IMR-90 (cell line): ENCODE measurements at regions not wholly inside any gene's neighbourhood (a gene's known extent, or its start where the extent isn't known, plus 50 kb on each side); places are given as distances from the start of the nearest gene placed in this dataset.

Experiments
- ATAC-seq: fragments of 200-7000 bp; cut with Tn5 transposase; 2 replicates; pipeline ENCODE4 v1.9.1; 2020; ENCODE audit warnings: low read depth, mild to moderate bottlenecking, moderate library complexity
- BruUV-seq: library from RNA; stranded (reverse); fragments of 400-500 nt; replicated peaks from 2 replicates; lab custom pipeline; 2021; lab: Mats Ljungman, UMichigan
- CTCF ChIA-PET: fragments of 300-600 bp; formaldehyde crosslinking; extraction: SDS; loops from one replicate; lab custom pipeline; 2021; ENCODE audit warnings: antibody characterized with exemption; lab: Yijun Ruan, JAX
- POLR2A ChIA-PET: fragments of 300-600 bp; sonication (Branson Sonifier 250); formaldehyde crosslinking; loops from one replicate; lab custom pipeline; 2022; ENCODE audit warnings: antibody characterized with exemption; ENCODE audit not compliant: unreplicated experiment; lab: Charles Lee
- DNase-seq: peaks from one replicate; pipeline ENCODE4 v3.0.0; 2013
- H2AFZ ChIP-seq: replicated peaks from 2 replicates; pipeline ENCODE3; 2013; ENCODE audit warnings: low read length, mild to moderate bottlenecking; ENCODE audit not compliant: poor library complexity
- H2AK5ac ChIP-seq: 2 replicates; pipeline ENCODE4 v1.6.1; 2013; ENCODE audit warnings: low read depth, low read length, inconsistent platforms
- H2AK9ac ChIP-seq: replicated peaks from 2 replicates; pipeline ENCODE3; 2013; ENCODE audit warnings: mild to moderate bottlenecking, low read depth, low read length, moderate library complexity; ENCODE audit not compliant: poor library complexity
- H2BK120ac ChIP-seq: 2 replicates; pipeline ENCODE4 v1.6.1; 2013; ENCODE audit warnings: low read depth, low read length, inconsistent platforms
- H2BK15ac ChIP-seq: 3 replicates; pipeline ENCODE4 v1.6.1; 2013; ENCODE audit warnings: low read depth, low read length, inconsistent platforms
- H2BK20ac ChIP-seq: 2 replicates; pipeline ENCODE4 v1.6.1; 2013; ENCODE audit warnings: low read depth, mild to moderate bottlenecking, inconsistent platforms, low read length, moderate library complexity
- H2BK5ac ChIP-seq: 2 replicates; pipeline ENCODE4 v1.6.1; 2013; ENCODE audit warnings: mild to moderate bottlenecking, low read depth, low read length, inconsistent platforms; ENCODE audit not compliant: poor library complexity, severe bottlenecking
- H3K14ac ChIP-seq: replicated peaks from 2 replicates; pipeline ENCODE4 v1.6.1; 2013; ENCODE audit warnings: low read depth, low read length, inconsistent platforms
- H3K18ac ChIP-seq: 2 replicates; pipeline ENCODE4 v1.6.1; 2013; ENCODE audit warnings: low read depth, low read length, control low read depth
- H3K23ac ChIP-seq: 2 replicates; pipeline ENCODE4 v1.6.1; 2013; ENCODE audit warnings: low read depth, low read length, inconsistent platforms
- H3K27ac ChIP-seq: 2 replicates; pipeline ENCODE4 v1.5.1; 2013; ENCODE audit warnings: mild to moderate bottlenecking, control low read depth, low read length; ENCODE audit not compliant: insufficient read depth
- H3K27me3 ChIP-seq: 2 replicates; pipeline ENCODE4 v1.6.1; 2013; ENCODE audit warnings: low read length; ENCODE audit not compliant: control insufficient read depth, insufficient read depth
- H3K36me3 ChIP-seq: 2 replicates; pipeline ENCODE4 v1.6.1; 2013; ENCODE audit warnings: low read length, mixed read lengths; ENCODE audit not compliant: control insufficient read depth, insufficient read depth
- H3K4ac ChIP-seq: 2 replicates; pipeline ENCODE4 v1.6.1; 2013; ENCODE audit warnings: low read depth, low read length, inconsistent platforms
- H3K4me1 ChIP-seq: 2 replicates; pipeline ENCODE4 v1.6.1; 2013; ENCODE audit warnings: low read length, mixed read lengths; ENCODE audit not compliant: control insufficient read depth, insufficient read depth
- H3K4me2 ChIP-seq: 2 replicates; pipeline ENCODE4 v1.6.1; 2013; ENCODE audit warnings: low read depth, mild to moderate bottlenecking, control low read depth, low read length, moderate library complexity
- H3K4me3 ChIP-seq: 2 replicates; pipeline ENCODE4 v1.5.1; 2013; ENCODE audit warnings: low read depth, mild to moderate bottlenecking, control low read depth, low read length, moderate library complexity; ENCODE audit not compliant: insufficient read depth
- H3K56ac ChIP-seq: 2 replicates; pipeline ENCODE4 v1.6.1; 2013; ENCODE audit warnings: low read length, inconsistent platforms; ENCODE audit not compliant: insufficient read depth; ENCODE audit errors: extremely low read depth
- H3K79me1 ChIP-seq, 2 experiments: 2 replicates each; pipeline ENCODE4 v1.6.1; 2013; ENCODE audit warnings: low read length in 2 of 2, inconsistent platforms in 1 of 2, low read depth in 1 of 2
- H3K9ac ChIP-seq: 2 replicates; pipeline ENCODE4 v1.6.1; 2013; ENCODE audit warnings: low read depth, low read length, control low read depth
- H3K9me1 ChIP-seq: 2 replicates; pipeline ENCODE4 v1.6.1; 2013; ENCODE audit warnings: low read length, inconsistent platforms; ENCODE audit not compliant: insufficient read depth
- H3K9me3 ChIP-seq: 2 replicates; pipeline ENCODE4 v1.6.1; 2013; ENCODE audit warnings: low read length; ENCODE audit not compliant: control insufficient read depth, insufficient read depth
- H4K20me1 ChIP-seq: 2 replicates; pipeline ENCODE4 v1.6.1; 2013; ENCODE audit warnings: low read length, inconsistent platforms; ENCODE audit not compliant: insufficient read depth
- H4K5ac ChIP-seq: 2 replicates; pipeline ENCODE4 v1.6.1; 2013; ENCODE audit warnings: mild to moderate bottlenecking, low read depth, low read length, control low read depth
- H4K8ac ChIP-seq, 2 experiments: 2 replicates each; pipeline ENCODE4 v1.6.1; 2013; ENCODE audit warnings: low read depth in 2 of 2, low read length in 2 of 2, control low read depth in 1 of 2, inconsistent platforms in 1 of 2
- H4K91ac ChIP-seq: 2 replicates; pipeline ENCODE4 v1.6.1; 2013; ENCODE audit warnings: low read depth, low read length, inconsistent platforms; ENCODE audit not compliant: insufficient read depth
- FOS ChIP-seq: fragments of 150-350 bp; IDR thresholded peaks from 2 replicates; pipeline ENCODE4 v1.6.1; 2016; ENCODE audit warnings: low read depth, low read length
- MAFK ChIP-seq: IDR thresholded peaks from 2 replicates; pipeline ENCODE4 v1.6.1; 2012; ENCODE audit warnings: low read depth, low read length, improper control_type of control experiment
- POLR2A ChIP-seq: IDR thresholded peaks from 2 replicates; pipeline ENCODE4 v1.6.1; 2012; ENCODE audit warnings: mild to moderate bottlenecking, low read depth, low read length
- WGBS, 2 experiments: methylation state at CpG; one replicate each; pipeline versions ENCODE4 v1.1.5 to v1.1.7; 2013; ENCODE audit warnings: missing lambda C conversion rate in 2 of 2; ENCODE audit not compliant: insufficient read length in 1 of 2; ENCODE audit errors: extremely low coverage in 2 of 2; 5-methylcytosine and 5-hydroxymethylcytosine counted together
- dilution Hi-C: fragments of 300-500 bp; cut with HindIII; formaldehyde crosslinking; loops from one replicate; pipeline ENCODE4 v1.14.3; 2018; ENCODE audit warnings: low sequenced_read_pairs; ENCODE audit not compliant: unreplicated experiment
- in situ Hi-C: fragments of 300-500 bp; cut with MboI; formaldehyde crosslinking; loops from 3 replicates; pipeline ENCODE4 v1.14.3; 2019; ENCODE audit warnings: low sequenced_read_pairs, inconsistent platforms, mixed read lengths
- intact Hi-C: fragments of 100-400 bp; cut with micrococcal nuclease; formaldehyde crosslinking; loops from 2 replicates; pipeline ENCODE4 v1.10.0; 2022
- TF ChIP-seq, protein P1 (sequence below): conservative IDR thresholded peaks from 2 replicates; pipeline ENCODE4 v1.5.1; 2012; ENCODE audit warnings: mild to moderate bottlenecking, low read depth, low read length, improper control_type of control experiment

DNA sequence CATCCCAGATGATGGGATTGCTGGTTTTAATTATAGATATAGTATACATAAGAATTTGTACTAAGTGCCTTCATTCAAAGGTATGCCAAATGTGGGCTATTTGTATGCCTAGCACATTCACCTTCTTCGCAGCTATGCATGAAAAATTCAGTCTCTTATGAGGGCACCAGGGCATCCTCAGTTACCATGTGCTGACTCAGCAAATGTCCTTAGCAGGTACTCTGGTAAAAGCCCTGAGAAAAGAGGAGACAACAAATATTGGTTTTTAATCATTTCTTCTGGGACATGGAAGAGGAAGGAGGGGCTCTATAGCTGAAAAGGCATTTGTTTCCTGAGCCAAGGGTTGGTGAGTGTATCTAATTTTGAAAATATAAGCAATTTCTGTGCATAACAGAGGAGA is 258.1 kb upstream of the BMP2 start:
- H3K56ac ChIP-seq, result no peak overlapping the region
- no peak overlapping the region for H2BK20ac ChIP-seq
- no peak overlapping the region for H2AK5ac ChIP-seq
- H3K4me2 ChIP-seq, result no peak overlapping the region
- no peaks in the 10 kb centered on the region for H3K4me1 ChIP-seq
- no peak overlapping the region for H2BK15ac ChIP-seq
- H3K23ac ChIP-seq, result no peak overlapping the region
- POLR2A ChIA-PET, result no interaction called here
- no peak overlapping the region for H3K27ac ChIP-seq
- H2BK120ac ChIP-seq, result no peak overlapping the region
- no peaks in the 10 kb centered on the region for H4K20me1 ChIP-seq
- no peak overlapping the region for H2AFZ ChIP-seq
- BruUV-seq, result no TSS peak
- no peak overlapping the region for H2BK5ac ChIP-seq
- no peaks in the 10 kb centered on the region for H3K79me1 ChIP-seq
- no peak overlapping the region for H3K4me3 ChIP-seq
- no peak overlapping the region for H3K9ac ChIP-seq
- no peak overlapping the region for H3K4ac ChIP-seq
- CTCF ChIA-PET, result no interaction called here
- H3K9me3 ChIP-seq, result no peaks in the 10 kb centered on the region
- TF ChIP-seq, protein P1, sequence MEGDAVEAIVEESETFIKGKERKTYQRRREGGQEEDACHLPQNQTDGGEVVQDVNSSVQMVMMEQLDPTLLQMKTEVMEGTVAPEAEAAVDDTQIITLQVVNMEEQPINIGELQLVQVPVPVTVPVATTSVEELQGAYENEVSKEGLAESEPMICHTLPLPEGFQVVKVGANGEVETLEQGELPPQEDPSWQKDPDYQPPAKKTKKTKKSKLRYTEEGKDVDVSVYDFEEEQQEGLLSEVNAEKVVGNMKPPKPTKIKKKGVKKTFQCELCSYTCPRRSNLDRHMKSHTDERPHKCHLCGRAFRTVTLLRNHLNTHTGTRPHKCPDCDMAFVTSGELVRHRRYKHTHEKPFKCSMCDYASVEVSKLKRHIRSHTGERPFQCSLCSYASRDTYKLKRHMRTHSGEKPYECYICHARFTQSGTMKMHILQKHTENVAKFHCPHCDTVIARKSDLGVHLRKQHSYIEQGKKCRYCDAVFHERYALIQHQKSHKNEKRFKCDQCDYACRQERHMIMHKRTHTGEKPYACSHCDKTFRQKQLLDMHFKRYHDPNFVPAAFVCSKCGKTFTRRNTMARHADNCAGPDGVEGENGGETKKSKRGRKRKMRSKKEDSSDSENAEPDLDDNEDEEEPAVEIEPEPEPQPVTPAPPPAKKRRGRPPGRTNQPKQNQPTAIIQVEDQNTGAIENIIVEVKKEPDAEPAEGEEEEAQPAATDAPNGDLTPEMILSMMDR, result no peak
- TF ChIP-seq POLR2A, result no peak
- TF ChIP-seq FOS, result no peak
- TF ChIP-seq MAFK, result peak; percentile 99
- no peak overlapping the region for H4K8ac ChIP-seq
- H4K5ac ChIP-seq, result no peak overlapping the region
- no peak overlapping the region for H4K91ac ChIP-seq
- dilution Hi-C loops, result no loop called here
- WGBS, 2 experiments, result no CpG with 5 or more reads among the region's 1 CpG
- no peak overlapping the region for H2AK9ac ChIP-seq
- DNase-seq (no peak), ATAC-seq (no peak)
- no peaks in the 10 kb centered on the region for H3K9me1 ChIP-seq
- no peaks in the 10 kb centered on the region for H3K27me3 ChIP-seq
- H3K14ac ChIP-seq, result no peak overlapping the region
- in situ Hi-C loops, result no loop called here
- H3K18ac ChIP-seq, result no peak overlapping the region
- intact Hi-C loops, result no loop called here
- no peaks in the 10 kb centered on the region for H3K36me3 ChIP-seq
